Gastrocnemius medialis (tissue), 4 donors: ENCODE measurements at regions not wholly inside any gene's neighbourhood (a gene's known extent, or its start where the extent isn't known, plus 50 kb on each side); places are given as distances from the start of the nearest gene placed in this dataset.

Experiments used
- ATAC-seq, 2 donors: fragments of 150-250 bp; one replicate each; pipeline ENCODE4 v1.9.1; 2016
- DNase-seq, 2 donors: peaks; one replicate each; pipeline ENCODE4 v3.0.0-alpha.2; 2019
- H3K27ac ChIP-seq, 4 donors: fragments of 200-600 bp; sonication (generic); 1 replicate in 1 of 4; 2 replicates in 3 of 4; pipeline ENCODE4 v1.5.1; 2016 to 2018; ENCODE audit warnings: mild to moderate bottlenecking in 2 of 4, moderate library complexity in 1 of 4
- H3K27me3 ChIP-seq, 3 donors: fragments of 200-600 bp; sonication (generic) in 2 of 3; 1 replicate in 1 of 3; 2 replicates in 2 of 3; pipeline versions ENCODE4 v1.5.1 to v1.6.0; 2016 to 2019; ENCODE audit warnings: mild to moderate bottlenecking in 1 of 3, moderate library complexity in 1 of 3
- H3K36me3 ChIP-seq, 2 donors: fragments of 200-600 bp; sonication (generic) in 1 of 2; one replicate each; pipeline ENCODE4 v1.5.1; 2017 to 2018
- H3K4me1 ChIP-seq, 2 donors: fragments of 200-600 bp; sonication (generic) in 1 of 2; one replicate each; pipeline ENCODE4 v1.5.1; 2016 to 2017; ENCODE audit warnings: mild to moderate bottlenecking in 2 of 2
- H3K4me3 ChIP-seq, 4 donors: fragments of 200-600 bp; sonication (generic) in 3 of 4; 1 replicate in 1 of 4; 2 replicates in 3 of 4; pipeline ENCODE4 v1.5.1; 2016 to 2019; ENCODE audit warnings: mild to moderate bottlenecking in 2 of 4
- H3K9me3 ChIP-seq, 3 donors: fragments of 200-600 bp; sonication (generic) in 2 of 3; 1 replicate in 1 of 3; 2 replicates in 2 of 3; pipeline ENCODE4 v1.5.1; 2016 to 2019
- CTCF ChIP-seq, 5 experiments: fragments of 450-650 bp in 3 of 5; fragments of 200-600 bp in 2 of 5; sonication (generic) in 2 of 5; IDR thresholded peaks in 4 of 5; conservative IDR thresholded peaks in 1 of 5; 1 replicate in 4 of 5; 2 replicates in 1 of 5; pipeline ENCODE4 v1.5.1; 2016 to 2019; ENCODE audit warnings: antibody characterized with exemption in 5 of 5, mild to moderate bottlenecking in 3 of 5, moderate library complexity in 3 of 5
- POLR2A ChIP-seq, 2 donors: fragments of 450-650 bp; IDR thresholded peaks; one replicate each; pipeline ENCODE4 v1.6.1; 2017; ENCODE audit warnings: antibody characterized with exemption in 2 of 2, mild to moderate bottlenecking in 2 of 2, moderate library complexity in 2 of 2
- in situ Hi-C, 4 donors: fragments of 200-750 bp; cut with MboI; loops; one replicate each; pipeline versions ENCODE4 v1.15.0 to v1.8.0; 2017; ENCODE audit warnings: low sequenced_read_pairs in 4 of 4
- intact Hi-C: fragments of 100-400 bp; cut with DNase I; formaldehyde crosslinking; loops from one replicate; pipeline ENCODE4 v1.15.1; 2023; ENCODE audit warnings: low total_unique reads

DNA sequence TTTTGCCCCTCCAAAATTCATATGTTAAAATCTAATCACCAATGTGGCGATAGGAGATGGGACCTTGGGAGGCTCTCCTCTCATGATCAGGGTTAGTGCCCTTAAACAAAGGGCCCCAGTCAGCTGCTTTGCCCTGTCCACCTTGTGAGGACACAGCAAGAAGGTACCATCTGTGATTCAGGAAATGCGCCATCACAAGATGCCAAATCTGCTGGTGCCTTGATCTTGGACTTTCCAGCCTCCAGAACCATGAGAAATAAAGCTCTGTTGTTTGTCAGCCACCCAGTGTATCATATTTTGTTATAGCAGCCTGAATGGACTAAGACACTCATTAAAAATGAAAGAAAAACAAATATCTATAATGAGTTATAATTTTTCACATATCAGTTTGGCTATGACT lies 63.0 kb upstream of the NKD1 start:
- intact Hi-C loops: no loop called here
- Histone ChIP-seq H3K27me3 (no peaks in the 10 kb centered on the region), H3K4me1 (no peaks in the 10 kb centered on the region)

DNA sequence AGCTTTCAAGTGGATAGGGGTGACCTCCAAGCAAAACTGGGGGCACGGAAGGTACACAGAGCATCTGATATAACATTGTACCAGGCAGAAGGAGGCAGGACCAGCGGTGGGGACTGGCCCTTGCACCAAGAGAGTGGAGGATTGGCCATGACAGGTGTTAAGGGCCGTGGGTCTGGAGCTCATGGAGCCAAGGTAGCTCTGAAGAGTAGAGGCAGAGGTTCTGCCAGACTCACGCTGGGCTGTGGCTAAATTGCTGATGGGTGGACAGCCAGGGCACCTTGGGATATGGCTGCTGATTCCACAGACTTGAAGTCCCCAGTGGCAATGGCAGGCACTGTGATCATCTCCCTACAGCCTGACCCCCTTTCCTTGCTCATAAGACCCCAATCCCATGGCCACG lies 65.9 kb upstream of the NKD1 start:
- in situ Hi-C loops (no loop called here), intact Hi-C loops (no loop called here)
- Histone ChIP-seq H3K9me3 (no peaks in the 10 kb centered on the region), H3K27ac (no peak overlapping the region), H3K27me3 (no peaks in the 10 kb centered on the region), H3K36me3 (no peaks in the 10 kb centered on the region), H3K4me1 (no peaks in the 10 kb centered on the region), H3K4me3 (no peak overlapping the region)
- no peak for TF ChIP-seq POLR2A (IDR thresholded peaks at IDR 0.05)
- TF ChIP-seq CTCF (IDR thresholded peaks at IDR 0.05 in 4 of 5, conservative IDR thresholded peaks at IDR 0.05 in 1 of 5): no peak
- ATAC-seq (no peak), DNase-seq (no peak)

More for the DNA sequence above, 63.0 kb upstream of the NKD1 start:
- no peak overlapping the region for H3K27ac ChIP-seq
- in situ Hi-C loops: no loop called here
- H3K4me3 ChIP-seq: no peak overlapping the region
- TF ChIP-seq POLR2A (IDR thresholded peaks at IDR 0.05) (no peak), CTCF (IDR thresholded peaks at IDR 0.05 in 4 of 5, conservative IDR thresholded peaks at IDR 0.05 in 1 of 5) (no peak)
- no peak for ATAC-seq
- H3K36me3 ChIP-seq: no peaks in the 10 kb centered on the region
- no peak for DNase-seq
- no peaks in the 10 kb centered on the region for H3K9me3 ChIP-seq

DNA sequence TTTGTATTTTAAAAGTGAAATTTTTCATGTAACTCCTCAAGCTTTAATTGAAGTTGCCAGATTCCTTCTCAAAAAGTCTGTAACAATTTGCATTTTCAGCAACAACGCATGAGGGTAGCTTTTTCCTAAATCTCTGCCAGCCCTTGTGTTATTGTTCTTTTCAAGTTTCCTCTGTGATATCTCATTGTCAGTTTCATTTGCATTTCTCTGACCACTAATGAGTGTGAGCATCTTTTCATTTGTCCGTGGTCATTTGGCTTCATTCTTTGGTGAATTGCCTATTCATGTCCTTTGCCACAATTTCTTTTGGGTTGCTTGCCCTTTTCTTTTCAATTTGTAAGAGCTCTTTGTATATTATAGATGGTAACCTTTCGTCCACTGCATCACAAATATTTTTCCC lies 68.0 kb upstream of the NKD1 start:
- no peaks in the 10 kb centered on the region for H3K27me3 ChIP-seq
- intact Hi-C loops: no loop called here

DNA sequence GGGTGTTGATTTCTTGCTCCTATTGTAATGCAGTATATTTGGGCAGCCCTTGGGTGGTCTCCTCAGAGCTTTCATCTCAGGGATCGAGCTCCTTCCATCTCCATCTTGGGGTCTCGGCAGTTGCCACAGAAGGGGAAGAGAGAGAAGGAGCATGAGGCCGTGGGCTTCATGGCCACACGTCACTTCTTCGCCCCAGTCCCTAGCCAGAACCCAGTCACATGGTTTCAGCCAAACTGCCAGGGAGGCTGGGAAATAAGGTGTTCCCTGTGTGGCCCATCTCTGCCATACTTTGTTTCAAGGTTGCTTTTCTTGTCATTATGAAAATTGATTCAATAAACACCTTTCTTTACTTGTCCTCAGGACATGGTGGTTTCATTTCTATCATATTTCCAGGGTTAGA lies 68.4 kb upstream of the NKD1 start:
- H3K9me3 ChIP-seq: no peaks in the 10 kb centered on the region
- no peaks in the 10 kb centered on the region for H3K27me3 ChIP-seq
- intact Hi-C loops: no loop called here
- in situ Hi-C loops: no loop called here
- no peak overlapping the region for H3K27ac ChIP-seq
- ATAC-seq: no peak
- TF ChIP-seq POLR2A (IDR thresholded peaks at IDR 0.05): no peak
- TF ChIP-seq CTCF (IDR thresholded peaks at IDR 0.05 in 4 of 5, conservative IDR thresholded peaks at IDR 0.05 in 1 of 5): no peak
- no peaks in the 10 kb centered on the region for H3K36me3 ChIP-seq
- DNase-seq: no peak
- H3K4me3 ChIP-seq: no peak overlapping the region
- no peaks in the 10 kb centered on the region for H3K4me1 ChIP-seq

More for the DNA sequence above, 68.0 kb upstream of the NKD1 start:
- ATAC-seq (no peak), DNase-seq (no peak)
- Histone ChIP-seq H3K27ac (no peak overlapping the region), H3K4me1 (no peaks in the 10 kb centered on the region), H3K36me3 (no peaks in the 10 kb centered on the region), H3K4me3 (no peak overlapping the region), H3K9me3 (no peaks in the 10 kb centered on the region)
- TF ChIP-seq CTCF (IDR thresholded peaks at IDR 0.05 in 4 of 5, conservative IDR thresholded peaks at IDR 0.05 in 1 of 5): no peak
- no peak for TF ChIP-seq POLR2A (IDR thresholded peaks at IDR 0.05)
- in situ Hi-C loops: no loop called here

GRCh38 chr16:50478773-50479149 lies 69.4 kb upstream of the NKD1 start:
- TF ChIP-seq POLR2A (IDR thresholded peaks at IDR 0.05) (no peak), CTCF (IDR thresholded peaks at IDR 0.05 in 4 of 5, conservative IDR thresholded peaks at IDR 0.05 in 1 of 5) (no peak)
- H3K27ac ChIP-seq: no peak overlapping the region
- no peak for DNase-seq
- no peaks in the 10 kb centered on the region for H3K36me3 ChIP-seq
- H3K4me1 ChIP-seq: no peaks in the 10 kb centered on the region
- H3K9me3 ChIP-seq: no peaks in the 10 kb centered on the region
- no peak overlapping the region for H3K4me3 ChIP-seq
- H3K27me3 ChIP-seq: no peaks in the 10 kb centered on the region
- in situ Hi-C loops (no loop called here), intact Hi-C loops (no loop called here)
- ATAC-seq: no peak
